ENCODE measurements at regions not wholly inside any gene's neighbourhood (a gene's known extent, or its start where the extent isn't known, plus 50 kb on each side); places are given as distances from the start of the nearest gene placed in this dataset.
"Not testable (repeated sequence)": the region's sequence is repeated elsewhere in the genome, so short reads cannot be mapped to it uniquely, and the experiment has no call there.

GRCh38 chr6:58016614-58017013 lies 699.2 kb downstream of the PRIM2 start:
- TF ChIP-seq GLIS3 (CRISPR knock-in tag; IDR thresholded peaks at IDR 0.05); ZFP30 (CRISPR knock-in tag; IDR thresholded peaks at IDR 0.05); RARB (CRISPR knock-in tag; IDR thresholded peaks at IDR 0.05); TCF4 (CRISPR knock-in tag; IDR thresholded peaks at IDR 0.05; ENCODE audit: borderline replicate concordance); ZC3H10 (CRISPR knock-in tag; IDR thresholded peaks at IDR 0.05); TOX (CRISPR knock-in tag; IDR thresholded peaks at IDR 0.05; ENCODE audit: borderline replicate concordance): not testable (repeated sequence)
- TF ChIP-seq, protein P1, sequence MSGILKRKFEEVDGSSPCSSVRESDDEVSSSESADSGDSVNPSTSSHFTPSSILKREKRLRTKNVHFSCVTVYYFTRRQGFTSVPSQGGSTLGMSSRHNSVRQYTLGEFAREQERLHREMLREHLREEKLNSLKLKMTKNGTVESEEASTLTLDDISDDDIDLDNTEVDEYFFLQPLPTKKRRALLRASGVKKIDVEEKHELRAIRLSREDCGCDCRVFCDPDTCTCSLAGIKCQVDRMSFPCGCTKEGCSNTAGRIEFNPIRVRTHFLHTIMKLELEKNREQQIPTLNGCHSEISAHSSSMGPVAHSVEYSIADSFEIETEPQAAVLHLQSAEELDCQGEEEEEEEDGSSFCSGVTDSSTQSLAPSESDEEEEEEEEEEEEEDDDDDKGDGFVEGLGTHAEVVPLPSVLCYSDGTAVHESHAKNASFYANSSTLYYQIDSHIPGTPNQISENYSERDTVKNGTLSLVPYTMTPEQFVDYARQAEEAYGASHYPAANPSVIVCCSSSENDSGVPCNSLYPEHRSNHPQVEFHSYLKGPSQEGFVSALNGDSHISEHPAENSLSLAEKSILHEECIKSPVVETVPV (CRISPR knock-in tag; IDR thresholded peaks at IDR 0.05) = not testable (repeated sequence)

Measured in SK-N-SH treated with all-trans-retinoic acid at 6 μM for 48 hours (cell line).